K562 (cell line): ENCODE measurements at regions not wholly inside any gene's neighbourhood (a gene's known extent, or its start where the extent isn't known, plus 50 kb on each side); places are given as distances from the start of the nearest gene placed in this dataset.

ENCODE experiments used
- ATAC-seq: fragments of 200-7000 bp; cut with Tn5 transposase; 3 replicates; pipeline ENCODE4 v1.9.1; 2020; ENCODE audit warnings: moderate library complexity
- BruUV-seq: library from RNA; stranded (reverse); fragments of 400-500 nt; replicated peaks from 2 replicates; lab custom pipeline; 2021; lab: Mats Ljungman, UMichigan
- CTCF ChIA-PET: fragments of 300-600 bp; formaldehyde crosslinking; extraction: SDS; loops from one replicate; lab custom pipeline; 2021; ENCODE audit warnings: low intra/inter-chr PET ratio; lab: Yijun Ruan, JAX
- POLR2A ChIA-PET: fragments of 300-600, 350-650 bp; sonication (Branson Sonifier 250); formaldehyde crosslinking; extraction: SDS; loops from one replicate; lab custom pipeline; 2021; ENCODE audit warnings: antibody characterized with exemption, inconsistent platforms; lab: Yijun Ruan, JAX
- DNase-seq, 4 experiments: peaks; one replicate each; pipeline versions ENCODE4 v3.0.0 to v3.0.0-alpha.2; 2011 to 2018; ENCODE audit warnings: low spot score in 3 of 4, mixed read lengths in 3 of 4; ENCODE audit errors: extremely low read depth in 1 of 4
- FAIRE-seq: peaks from 2 replicates; lab custom pipeline; 2011; peaks lifted over from hg19 to GRCh38; lab: Jason Lieb, UNC
- H2AFZ ChIP-seq: 2 replicates; pipeline ENCODE4 v1.6.0; 2011; ENCODE audit warnings: low read depth, low read length, control low read depth, inconsistent platforms
- H3K27ac ChIP-seq: fragments of 200-600 bp; 3 replicates; pipeline ENCODE4 v1.8.0; 2011; ENCODE audit warnings: low read depth, mild to moderate bottlenecking, control low read depth, inconsistent platforms, low read length, moderate library complexity, mixed read lengths; ENCODE audit errors: extremely low read depth
- H3K27me3 ChIP-seq, 2 experiments: fragments of 300-600 bp in 1 of 2; 2 replicates in 1 of 2; 3 replicates in 1 of 2; pipeline versions ENCODE4 v1.6.0 to v1.8.0; 2011; ENCODE audit warnings: inconsistent platforms in 2 of 2, low read length in 2 of 2, mild to moderate bottlenecking in 1 of 2, mixed read lengths in 1 of 2, moderate library complexity in 1 of 2; ENCODE audit not compliant: control insufficient read depth in 2 of 2, insufficient read depth in 2 of 2
- H3K36me3 ChIP-seq: fragments of 300-600 bp; 3 replicates; pipeline ENCODE4 v1.8.0; 2011; ENCODE audit warnings: mild to moderate bottlenecking, low read length, inconsistent platforms; ENCODE audit not compliant: control insufficient read depth, insufficient read depth
- H3K4me1 ChIP-seq, 2 experiments: fragments of 200-600 bp in 1 of 2; replicated peaks in 1 of 2; 2 replicates in 1 of 2; 3 replicates in 1 of 2; pipeline versions ENCODE4 v1.5.1 to v1.8.0; 2011; ENCODE audit warnings: inconsistent platforms in 2 of 2, low read length in 2 of 2, mild to moderate bottlenecking in 1 of 2, mixed read lengths in 1 of 2, moderate library complexity in 1 of 2; ENCODE audit not compliant: control insufficient read depth in 2 of 2, insufficient read depth in 2 of 2
- H3K4me2 ChIP-seq: 2 replicates; pipeline ENCODE4 v1.6.1; 2011; ENCODE audit warnings: low read length, control low read depth, inconsistent platforms, mixed read lengths; ENCODE audit not compliant: insufficient read depth
- H3K4me3 ChIP-seq: fragments of 200-600 bp; sonication (generic), shearing (Covaris generic); 2 replicates; pipeline ENCODE4 v1.5.1; 2016; ENCODE audit warnings: control low read depth, inconsistent platforms
- H3K79me2 ChIP-seq: fragments of 200-600 bp; 3 replicates; pipeline ENCODE4 v1.8.0; 2011; ENCODE audit warnings: low read length, inconsistent platforms; ENCODE audit not compliant: control insufficient read depth, insufficient read depth
- H3K9ac ChIP-seq, 2 experiments: 2 replicates each; pipeline versions ENCODE4 v1.6.0 to v1.6.1; 2011; ENCODE audit warnings: low read depth in 2 of 2, low read length in 2 of 2, control low read depth in 1 of 2, inconsistent platforms in 1 of 2, mild to moderate bottlenecking in 1 of 2, mixed read lengths in 1 of 2; ENCODE audit not compliant: insufficient read depth in 1 of 2
- H3K9me1 ChIP-seq: one replicate; pipeline ENCODE4 v1.6.0; 2011; ENCODE audit warnings: inconsistent platforms, mild to moderate bottlenecking, low read length, moderate library complexity; ENCODE audit not compliant: control insufficient read depth, insufficient read depth
- H3K9me3 ChIP-seq: replicated peaks from 2 replicates; pipeline ENCODE4 v1.5.1; 2011; ENCODE audit warnings: low read depth, low read length, inconsistent platforms; ENCODE audit not compliant: control insufficient read depth, insufficient read depth
- H4K20me1 ChIP-seq: replicated peaks from 2 replicates; pipeline ENCODE4 v1.6.1; 2011; ENCODE audit warnings: low read length, inconsistent platforms, mixed read lengths; ENCODE audit not compliant: control insufficient read depth, insufficient read depth
- BCL6 ChIP-seq: fragments of 250-450 bp; sonication (Bioruptor Pico); IDR thresholded peaks from 2 replicates; pipeline ENCODE4 v1.4.0; 2020
- ILK ChIP-seq: fragments of 450-650 bp; IDR thresholded peaks from 2 replicates; pipeline ENCODE4 v1.6.1; 2016; ENCODE audit warnings: missing genetic modification characterization, low read depth, mild to moderate bottlenecking, missing compliant biosample characterization, moderate library complexity, borderline replicate concordance
- MCM3 ChIP-seq: fragments of 450-650 bp; IDR thresholded peaks from 2 replicates; pipeline ENCODE4 v1.6.1; 2016
- STAT5B ChIP-seq: fragments of 250-450 bp; sonication (Bioruptor Pico); IDR thresholded peaks from 2 replicates; pipeline ENCODE4 v1.8.0; 2021; ENCODE audit warnings: mild to moderate bottlenecking, inconsistent platforms
- TAF15 ChIP-seq: fragments of 200-400 bp; formaldehyde crosslinking; IDR thresholded peaks from 2 replicates; pipeline ENCODE4 v1.6.1; 2017; ENCODE audit warnings: mild to moderate bottlenecking, low read depth, low read length, moderate library complexity
- TEAD2 ChIP-seq: fragments of 450-650 bp; IDR thresholded peaks from 2 replicates; pipeline ENCODE4 v1.6.1; 2016; ENCODE audit warnings: missing genetic modification characterization, control low read depth, missing compliant biosample characterization
- ZFPM2 ChIP-seq: fragments of 250-450 bp; sonication (Bioruptor Pico); IDR thresholded peaks from 2 replicates; pipeline ENCODE4 v1.5.1; 2022; ENCODE audit warnings: mild to moderate bottlenecking
- ZNF121 ChIP-seq: sonication (generic); formaldehyde crosslinking; conservative IDR thresholded peaks from 2 replicates; pipeline ENCODE4 v1.8.0; 2022; ENCODE audit warnings: missing genetic modification reagents
- ZNF780A ChIP-seq: fragments of 250-450 bp; sonication (Bioruptor Pico); IDR thresholded peaks from 2 replicates; pipeline ENCODE4 v1.5.0; 2021; ENCODE audit warnings: mild to moderate bottlenecking
- WGBS: fragments of 100-300 bp; shearing (Covaris generic); methylation state at CpG from one replicate; pipeline ENCODE4 v1.1.6; 2016; ENCODE audit warnings: low coverage, mixed read lengths; ENCODE audit not compliant: insufficient coverage; ENCODE audit errors: missing lambda C conversion rate; 5-methylcytosine and 5-hydroxymethylcytosine counted together
- in situ Hi-C: fragments of 300-500 bp; cut with MboI; formaldehyde crosslinking; loops from 4 replicates; pipeline ENCODE4 v1.15.0; 2018; ENCODE audit warnings: inconsistent platforms, mixed read lengths
- intact Hi-C: fragments of 100-400 bp; cut with micrococcal nuclease; formaldehyde crosslinking; loops from 2 replicates; pipeline ENCODE4 v1.14.2; 2022
- TF ChIP-seq, protein P1 (sequence below), 2 experiments: fragments of 150-350 bp in 1 of 2; IDR thresholded peaks; 2 replicates each; pipeline ENCODE4 v1.6.1; 2012 to 2016; ENCODE audit warnings: low read depth in 2 of 2, low read length in 2 of 2, mild to moderate bottlenecking in 1 of 2, moderate library complexity in 1 of 2

- intact Hi-C loops: no loop called here
- no peak overlapping the region for H2AFZ ChIP-seq
- ChIA-PET POLR2A (no interaction called here), CTCF (no interaction called here)
- H3K4me1 ChIP-seq: no peaks in the 10 kb centered on the region
- H3K9ac ChIP-seq: no peak overlapping the region
- FAIRE-seq (no peak), DNase-seq (no peak), ATAC-seq (no peak)
- H3K9me1 ChIP-seq: no peaks in the 10 kb centered on the region
- H4K20me1 ChIP-seq: no peaks in the 10 kb centered on the region
- no peak overlapping the region for H3K4me3 ChIP-seq
- H3K36me3 ChIP-seq: no peaks in the 10 kb centered on the region
- H3K27ac ChIP-seq: no peak overlapping the region
- no peak overlapping the region for H3K4me2 ChIP-seq
- H3K79me2 ChIP-seq: no peaks in the 10 kb centered on the region
- TF ChIP-seq MCM3 (no peak), ILK (tag) (no peak), ZNF121 (no peak), BCL6 (no peak), ZNF780A (CRISPR knock-in tag) (no peak), TAF15 (no peak), ZFPM2 (CRISPR knock-in tag) (no peak), STAT5B (CRISPR knock-in tag) (no peak), TEAD2 (tag) (no peak)
- TF ChIP-seq, protein P1, sequence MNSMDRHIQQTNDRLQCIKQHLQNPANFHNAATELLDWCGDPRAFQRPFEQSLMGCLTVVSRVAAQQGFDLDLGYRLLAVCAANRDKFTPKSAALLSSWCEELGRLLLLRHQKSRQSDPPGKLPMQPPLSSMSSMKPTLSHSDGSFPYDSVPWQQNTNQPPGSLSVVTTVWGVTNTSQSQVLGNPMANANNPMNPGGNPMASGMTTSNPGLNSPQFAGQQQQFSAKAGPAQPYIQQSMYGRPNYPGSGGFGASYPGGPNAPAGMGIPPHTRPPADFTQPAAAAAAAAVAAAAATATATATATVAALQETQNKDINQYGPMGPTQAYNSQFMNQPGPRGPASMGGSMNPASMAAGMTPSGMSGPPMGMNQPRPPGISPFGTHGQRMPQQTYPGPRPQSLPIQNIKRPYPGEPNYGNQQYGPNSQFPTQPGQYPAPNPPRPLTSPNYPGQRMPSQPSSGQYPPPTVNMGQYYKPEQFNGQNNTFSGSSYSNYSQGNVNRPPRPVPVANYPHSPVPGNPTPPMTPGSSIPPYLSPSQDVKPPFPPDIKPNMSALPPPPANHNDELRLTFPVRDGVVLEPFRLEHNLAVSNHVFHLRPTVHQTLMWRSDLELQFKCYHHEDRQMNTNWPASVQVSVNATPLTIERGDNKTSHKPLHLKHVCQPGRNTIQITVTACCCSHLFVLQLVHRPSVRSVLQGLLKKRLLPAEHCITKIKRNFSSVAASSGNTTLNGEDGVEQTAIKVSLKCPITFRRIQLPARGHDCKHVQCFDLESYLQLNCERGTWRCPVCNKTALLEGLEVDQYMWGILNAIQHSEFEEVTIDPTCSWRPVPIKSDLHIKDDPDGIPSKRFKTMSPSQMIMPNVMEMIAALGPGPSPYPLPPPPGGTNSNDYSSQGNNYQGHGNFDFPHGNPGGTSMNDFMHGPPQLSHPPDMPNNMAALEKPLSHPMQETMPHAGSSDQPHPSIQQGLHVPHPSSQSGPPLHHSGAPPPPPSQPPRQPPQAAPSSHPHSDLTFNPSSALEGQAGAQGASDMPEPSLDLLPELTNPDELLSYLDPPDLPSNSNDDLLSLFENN (IDR thresholded peaks at IDR 0.05; ENCODE audit: low read depth in 2 of 2, low read length in 2 of 2): no peak
- no peaks in the 10 kb centered on the region for H3K27me3 ChIP-seq
- H3K9me3 ChIP-seq: no peaks in the 10 kb centered on the region; the same call in 1 of the 2 replicates
- no TSS peak for BruUV-seq
- in situ Hi-C loops: no loop called here
- WGBS: 0% methylated on average over 1 of the region's 1 CpG
Measured at GRCh38 chr2:150974234-150974633, 287.4 kb downstream of the RBM43 start.
